ENCODE measurements at regions not wholly inside any gene's neighbourhood (a gene's known extent, or its start where the extent isn't known, plus 50 kb on each side); places are given as distances from the start of the nearest gene placed in this dataset.

GRCh38 chr11:115920841-115921480, 416.7 kb upstream of the CADM1 start:
- TF ChIP-seq EP300 (IDR thresholded peaks at IDR 0.05), result no peak
- TF ChIP-seq, protein P1, sequence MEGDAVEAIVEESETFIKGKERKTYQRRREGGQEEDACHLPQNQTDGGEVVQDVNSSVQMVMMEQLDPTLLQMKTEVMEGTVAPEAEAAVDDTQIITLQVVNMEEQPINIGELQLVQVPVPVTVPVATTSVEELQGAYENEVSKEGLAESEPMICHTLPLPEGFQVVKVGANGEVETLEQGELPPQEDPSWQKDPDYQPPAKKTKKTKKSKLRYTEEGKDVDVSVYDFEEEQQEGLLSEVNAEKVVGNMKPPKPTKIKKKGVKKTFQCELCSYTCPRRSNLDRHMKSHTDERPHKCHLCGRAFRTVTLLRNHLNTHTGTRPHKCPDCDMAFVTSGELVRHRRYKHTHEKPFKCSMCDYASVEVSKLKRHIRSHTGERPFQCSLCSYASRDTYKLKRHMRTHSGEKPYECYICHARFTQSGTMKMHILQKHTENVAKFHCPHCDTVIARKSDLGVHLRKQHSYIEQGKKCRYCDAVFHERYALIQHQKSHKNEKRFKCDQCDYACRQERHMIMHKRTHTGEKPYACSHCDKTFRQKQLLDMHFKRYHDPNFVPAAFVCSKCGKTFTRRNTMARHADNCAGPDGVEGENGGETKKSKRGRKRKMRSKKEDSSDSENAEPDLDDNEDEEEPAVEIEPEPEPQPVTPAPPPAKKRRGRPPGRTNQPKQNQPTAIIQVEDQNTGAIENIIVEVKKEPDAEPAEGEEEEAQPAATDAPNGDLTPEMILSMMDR (IDR thresholded peaks at IDR 0.05), result no peak
- TF ChIP-seq POLR2A (IDR thresholded peaks at IDR 0.05), result no peak

Measured in suprapubic skin (tissue), 3 donors.